SK-N-SH (cell line): ENCODE measurements at regions not wholly inside any gene's neighbourhood (a gene's known extent, or its start where the extent isn't known, plus 50 kb on each side); places are given as distances from the start of the nearest gene placed in this dataset.

Experiments used
- CTCF ChIA-PET: fragments of 300-600, 350-600 bp; formaldehyde crosslinking; extraction: SDS; loops from one replicate; lab custom pipeline; 2021; lab: Yijun Ruan, JAX
- POLR2A ChIA-PET: fragments of 350-600 bp; sonication (Branson Sonifier 250); formaldehyde crosslinking; extraction: SDS; loops from one replicate; lab custom pipeline; 2020; ENCODE audit warnings: antibody characterized with exemption, inconsistent platforms; lab: Yijun Ruan, JAX
- DNase-seq: peaks from one replicate; pipeline ENCODE4 v3.0.0; 2012
- H2AFZ ChIP-seq: fragments of 200-600 bp; sonication (generic); 2 replicates; pipeline ENCODE4 v1.8.1; 2016; ENCODE audit warnings: antibody characterized with exemption, mild to moderate bottlenecking, low read depth
- H3F3A ChIP-seq: fragments of 200-600 bp; sonication (generic); replicated peaks from 2 replicates; pipeline ENCODE3; 2016; ENCODE audit warnings: antibody characterized with exemption, mild to moderate bottlenecking; ENCODE audit not compliant: insufficient read depth
- H3K27ac ChIP-seq, 2 experiments: fragments of 200-500 bp in 1 of 2; fragments of 200-600 bp in 1 of 2; sonication (Bioruptor generic) in 1 of 2; sonication (generic), shearing (Covaris generic) in 1 of 2; 2 replicates each; pipeline versions ENCODE4 v1.5.1 to v1.6.1; 2014 to 2016; ENCODE audit warnings: low read depth in 2 of 2, inconsistent platforms in 1 of 2, low read length in 1 of 2, mild to moderate bottlenecking in 1 of 2, mixed read lengths in 1 of 2
- H3K27me3 ChIP-seq: fragments of 200-600 bp; sonication (generic), shearing (Covaris generic); 2 replicates; pipeline ENCODE4 v1.6.1; 2016; ENCODE audit warnings: mixed run types; ENCODE audit not compliant: insufficient read depth
- H3K36me3 ChIP-seq, 2 experiments: fragments of 200-500 bp in 1 of 2; fragments of 200-600 bp in 1 of 2; sonication (Bioruptor generic) in 1 of 2; sonication (generic) in 1 of 2; replicated peaks in 1 of 2; 2 replicates each; pipeline versions ENCODE3 to v1.5.1; 2014 to 2016; ENCODE audit warnings: low read length in 1 of 2, mild to moderate bottlenecking in 1 of 2; ENCODE audit not compliant: insufficient read depth in 2 of 2, control insufficient read depth in 1 of 2
- H3K4me1 ChIP-seq, 2 experiments: fragments of 200-500 bp in 1 of 2; fragments of 200-600 bp in 1 of 2; sonication (Bioruptor generic) in 1 of 2; sonication (generic), shearing (Covaris generic) in 1 of 2; 2 replicates each; pipeline versions ENCODE4 v1.5.1 to v1.6.1; 2014 to 2016; ENCODE audit warnings: low read depth in 1 of 2, low read length in 1 of 2, mixed run types in 1 of 2; ENCODE audit not compliant: insufficient read depth in 2 of 2, control insufficient read depth in 1 of 2
- H3K4me2 ChIP-seq: fragments of 200-600 bp; sonication (generic), shearing (Covaris generic); 2 replicates; pipeline ENCODE4 v1.6.1; 2017; ENCODE audit warnings: mixed run types
- H3K4me3 ChIP-seq, 2 experiments: fragments of 200-500 bp in 1 of 2; fragments of 200-600 bp in 1 of 2; sonication (Bioruptor generic) in 1 of 2; sonication (generic), shearing (Covaris generic) in 1 of 2; 2 replicates each; pipeline versions ENCODE4 v1.5.1 to v1.8.1; 2014 to 2016; ENCODE audit warnings: low read depth in 2 of 2, inconsistent platforms in 1 of 2, low read length in 1 of 2, mild to moderate bottlenecking in 1 of 2, mixed read lengths in 1 of 2, moderate library complexity in 1 of 2
- H3K79me2 ChIP-seq: fragments of 200-600 bp; sonication (generic); 2 replicates; pipeline ENCODE4 v1.8.1; 2017; ENCODE audit warnings: mild to moderate bottlenecking; ENCODE audit not compliant: insufficient read depth
- H3K9ac ChIP-seq: fragments of 200-600 bp; sonication (generic); 2 replicates; pipeline ENCODE4 v1.6.1; 2017; ENCODE audit warnings: mixed run types
- H3K9me2 ChIP-seq: fragments of 200-600 bp; sonication (generic); 2 replicates; pipeline ENCODE4 v1.6.1; 2017; ENCODE audit warnings: mixed run types
- H3K9me3 ChIP-seq: fragments of 200-600 bp; sonication (generic); 2 replicates; pipeline ENCODE4 v1.6.1; 2017; ENCODE audit warnings: mixed run types, mild to moderate bottlenecking, moderate library complexity
- H4K20me1 ChIP-seq: fragments of 200-600 bp; sonication (generic); 2 replicates; pipeline ENCODE4 v1.6.1; 2017; ENCODE audit warnings: mild to moderate bottlenecking, mixed run types; ENCODE audit not compliant: insufficient read depth
- CHD2 ChIP-seq: fragments of 150-350 bp; IDR thresholded peaks from 2 replicates; pipeline ENCODE4 v1.6.1; 2018; ENCODE audit warnings: low read length; ENCODE audit not compliant: partially characterized antibody
- ELF1 ChIP-seq: IDR thresholded peaks from 2 replicates; pipeline ENCODE4 v1.4.0; 2012
- EP300 ChIP-seq, 2 experiments: IDR thresholded peaks; 2 replicates each; pipeline versions ENCODE4 v1.4.0 to v1.6.1; 2012; ENCODE audit warnings: borderline replicate concordance in 1 of 2, low read depth in 1 of 2, low read length in 1 of 2
- EZH2phosphoT487 ChIP-seq: fragments of 200-600 bp; sonication (generic); IDR thresholded peaks from 2 replicates; pipeline ENCODE4 v1.6.1; 2017; ENCODE audit warnings: low read depth, mixed run types, mild to moderate bottlenecking, antibody characterized with exemption, moderate library complexity, borderline replicate concordance
- FOSL2 ChIP-seq: IDR thresholded peaks from 2 replicates; pipeline ENCODE4 v1.4.0; 2012; ENCODE audit warnings: low read depth, mild to moderate bottlenecking, moderate library complexity, borderline replicate concordance
- FOXJ3 ChIP-seq: sonication (generic); formaldehyde crosslinking; IDR thresholded peaks from 2 replicates; pipeline ENCODE4 v1.5.1; 2020; ENCODE audit warnings: mild to moderate bottlenecking, missing genetic modification reagents
- FOXM1 ChIP-seq: IDR thresholded peaks from 2 replicates; pipeline ENCODE4 v1.4.0; 2012; ENCODE audit warnings: low read depth, mild to moderate bottlenecking
- JUND ChIP-seq: IDR thresholded peaks from 2 replicates; pipeline ENCODE4 v1.4.0; 2012
- MEF2A ChIP-seq: IDR thresholded peaks from 2 replicates; pipeline ENCODE4 v1.4.0; 2012; ENCODE audit warnings: low read depth, borderline replicate concordance
- MXI1 ChIP-seq: IDR thresholded peaks from 2 replicates; pipeline ENCODE4 v1.6.1; 2012; ENCODE audit warnings: mild to moderate bottlenecking, low read depth, low read length, improper control_type of control experiment
- NFIC ChIP-seq: IDR thresholded peaks from 2 replicates; pipeline ENCODE4 v1.4.0; 2012; ENCODE audit warnings: borderline replicate concordance
- RAD21 ChIP-seq: IDR thresholded peaks from 2 replicates; pipeline ENCODE4 v1.6.1; 2012; ENCODE audit warnings: mild to moderate bottlenecking, low read length
- SIN3A ChIP-seq: IDR thresholded peaks from 2 replicates; pipeline ENCODE4 v1.6.1; 2012; ENCODE audit warnings: low read depth, mild to moderate bottlenecking, low read length, moderate library complexity, borderline replicate concordance
- WGBS: methylation state at CpG from one replicate; pipeline ENCODE4 v1.1.6; 2017; ENCODE audit warnings: low lambda C conversion rate; 5-methylcytosine and 5-hydroxymethylcytosine counted together
- TF ChIP-seq, protein P1 (sequence below): fragments of 150-350 bp; IDR thresholded peaks from 2 replicates; pipeline ENCODE4 v1.6.1; 2017; ENCODE audit warnings: antibody characterized with exemption, low read length, low read depth, borderline replicate concordance
- TF ChIP-seq, protein P2 (sequence below): IDR thresholded peaks from 2 replicates; pipeline ENCODE4 v1.6.1; 2012; ENCODE audit warnings: mild to moderate bottlenecking, low read depth, low read length, moderate library complexity
- TF ChIP-seq, protein P3 (sequence below): fragments of 150-350 bp; IDR thresholded peaks from 2 replicates; pipeline ENCODE4 v1.6.1; 2016; ENCODE audit warnings: mild to moderate bottlenecking, low read depth, low read length
- TF ChIP-seq, protein P4 (sequence below): IDR thresholded peaks from 2 replicates; pipeline ENCODE4 v1.4.0; 2012; ENCODE audit warnings: low read depth, borderline replicate concordance

DNA sequence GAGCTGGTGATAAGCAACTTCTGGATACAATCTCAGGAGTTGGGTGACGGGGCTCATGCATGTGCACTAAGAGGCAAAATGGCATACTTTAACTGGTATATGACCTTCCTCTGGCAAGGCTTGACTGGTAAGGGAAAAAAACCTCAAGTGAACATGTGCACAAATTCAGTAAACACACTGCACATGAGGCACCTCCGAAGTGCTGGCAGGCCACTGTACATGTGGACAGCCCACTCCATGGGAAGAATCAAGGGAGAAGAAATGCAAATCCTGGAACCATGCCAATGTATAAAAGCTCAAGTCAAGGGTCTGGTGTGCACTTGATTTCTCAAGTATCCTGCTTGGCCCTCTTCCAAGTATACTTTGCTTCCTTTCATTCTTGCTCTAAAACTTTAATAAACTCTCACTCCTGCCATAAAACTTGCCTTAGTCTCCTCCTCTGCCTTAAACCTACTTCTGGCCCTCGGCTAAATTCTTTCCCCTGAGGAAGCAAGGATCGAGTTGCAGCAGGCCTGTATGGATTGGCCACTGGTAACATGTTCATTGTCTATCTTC is 167.2 kb downstream of the RAMP3 start:
- H3K4me1 ChIP-seq = no peaks in the 10 kb centered on the region
- H3K27ac ChIP-seq = no peak overlapping the region
- H3K9me2 ChIP-seq = no peaks in the 10 kb centered on the region
- no peak overlapping the region for H2AFZ ChIP-seq
- ChIA-PET CTCF (no interaction called here), POLR2A (no interaction called here)
- H3K9me3 ChIP-seq = 0 out of 2 replicates have a peak, but pooled peaks cover 5% of the 10 kb centered on the region
- H4K20me1 ChIP-seq = no peaks in the 10 kb centered on the region
- H3K4me2 ChIP-seq = no peak overlapping the region
- H3K4me3 ChIP-seq = no peak overlapping the region
- no peaks in the 10 kb centered on the region for H3K36me3 ChIP-seq
- no peaks in the 10 kb centered on the region for H3K79me2 ChIP-seq
- no peak overlapping the region for H3K9ac ChIP-seq
- no peaks in the 10 kb centered on the region for H3F3A ChIP-seq
- TF ChIP-seq, protein P1, sequence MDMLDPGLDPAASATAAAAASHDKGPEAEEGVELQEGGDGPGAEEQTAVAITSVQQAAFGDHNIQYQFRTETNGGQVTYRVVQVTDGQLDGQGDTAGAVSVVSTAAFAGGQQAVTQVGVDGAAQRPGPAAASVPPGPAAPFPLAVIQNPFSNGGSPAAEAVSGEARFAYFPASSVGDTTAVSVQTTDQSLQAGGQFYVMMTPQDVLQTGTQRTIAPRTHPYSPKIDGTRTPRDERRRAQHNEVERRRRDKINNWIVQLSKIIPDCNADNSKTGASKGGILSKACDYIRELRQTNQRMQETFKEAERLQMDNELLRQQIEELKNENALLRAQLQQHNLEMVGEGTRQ = no peak
- TF ChIP-seq FOSL2 = no peak
- no peaks in the 10 kb centered on the region for H3K27me3 ChIP-seq
- DNase-seq = no peak
- WGBS = 26% methylated on average over 4 of the region's 4 CpGs

DNA sequence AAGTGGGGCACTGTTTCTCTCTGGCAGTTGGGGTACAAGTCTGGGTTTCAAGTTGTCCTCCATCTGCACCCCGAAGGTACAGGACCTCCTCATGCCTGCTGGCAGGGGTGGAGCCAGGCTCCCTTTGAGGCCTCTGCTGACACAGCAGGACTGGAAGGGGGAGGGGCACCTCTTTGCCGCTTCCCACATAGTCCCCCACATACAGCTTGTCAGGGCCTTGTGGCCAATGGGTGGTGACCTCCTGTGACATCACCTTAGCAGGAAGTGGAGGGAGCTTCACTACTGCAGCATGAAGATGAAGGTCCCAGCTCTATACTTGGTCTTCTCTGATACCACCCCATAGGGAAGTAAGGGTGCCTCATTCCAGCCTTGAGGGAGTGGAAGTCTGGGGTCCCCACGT is 167.8 kb downstream of the RAMP3 start:
- no peaks in the 10 kb centered on the region for H3K79me2 ChIP-seq

More for the DNA sequence above, 167.8 kb downstream of the RAMP3 start:
- ChIA-PET POLR2A (no interaction called here), CTCF (no interaction called here)
- Histone ChIP-seq H3K27me3 (no peaks in the 10 kb centered on the region), H3K9me3 (0 out of 2 replicates have a peak, but pooled peaks cover 5% of the 10 kb centered on the region), H3K4me3 (no peak overlapping the region), H3K4me2 (no peak overlapping the region), H3K36me3 (no peaks in the 10 kb centered on the region), H3K9me2 (no peaks in the 10 kb centered on the region), H3K9ac (no peak overlapping the region), H3F3A (no peaks in the 10 kb centered on the region), H3K27ac (no peak overlapping the region), H3K4me1 (no peaks in the 10 kb centered on the region), H2AFZ (no peak overlapping the region), H4K20me1 (no peaks in the 10 kb centered on the region)
- no peak for DNase-seq
- TF ChIP-seq EZH2phosphoT487 (no peak), SIN3A (no peak), RAD21 (no peak), MEF2A (no peak), JUND (no peak), CHD2 (no peak), MXI1 (no peak), FOXM1 (no peak), NFIC (no peak), ELF1 (no peak), EP300 (IDR thresholded peaks at IDR 0.05; ENCODE audit: borderline replicate concordance in 1 of 2, low read depth in 1 of 2, low read length in 1 of 2) (no peak), FOXJ3 (CRISPR knock-in tag) (no peak)
- TF ChIP-seq, protein P2, sequence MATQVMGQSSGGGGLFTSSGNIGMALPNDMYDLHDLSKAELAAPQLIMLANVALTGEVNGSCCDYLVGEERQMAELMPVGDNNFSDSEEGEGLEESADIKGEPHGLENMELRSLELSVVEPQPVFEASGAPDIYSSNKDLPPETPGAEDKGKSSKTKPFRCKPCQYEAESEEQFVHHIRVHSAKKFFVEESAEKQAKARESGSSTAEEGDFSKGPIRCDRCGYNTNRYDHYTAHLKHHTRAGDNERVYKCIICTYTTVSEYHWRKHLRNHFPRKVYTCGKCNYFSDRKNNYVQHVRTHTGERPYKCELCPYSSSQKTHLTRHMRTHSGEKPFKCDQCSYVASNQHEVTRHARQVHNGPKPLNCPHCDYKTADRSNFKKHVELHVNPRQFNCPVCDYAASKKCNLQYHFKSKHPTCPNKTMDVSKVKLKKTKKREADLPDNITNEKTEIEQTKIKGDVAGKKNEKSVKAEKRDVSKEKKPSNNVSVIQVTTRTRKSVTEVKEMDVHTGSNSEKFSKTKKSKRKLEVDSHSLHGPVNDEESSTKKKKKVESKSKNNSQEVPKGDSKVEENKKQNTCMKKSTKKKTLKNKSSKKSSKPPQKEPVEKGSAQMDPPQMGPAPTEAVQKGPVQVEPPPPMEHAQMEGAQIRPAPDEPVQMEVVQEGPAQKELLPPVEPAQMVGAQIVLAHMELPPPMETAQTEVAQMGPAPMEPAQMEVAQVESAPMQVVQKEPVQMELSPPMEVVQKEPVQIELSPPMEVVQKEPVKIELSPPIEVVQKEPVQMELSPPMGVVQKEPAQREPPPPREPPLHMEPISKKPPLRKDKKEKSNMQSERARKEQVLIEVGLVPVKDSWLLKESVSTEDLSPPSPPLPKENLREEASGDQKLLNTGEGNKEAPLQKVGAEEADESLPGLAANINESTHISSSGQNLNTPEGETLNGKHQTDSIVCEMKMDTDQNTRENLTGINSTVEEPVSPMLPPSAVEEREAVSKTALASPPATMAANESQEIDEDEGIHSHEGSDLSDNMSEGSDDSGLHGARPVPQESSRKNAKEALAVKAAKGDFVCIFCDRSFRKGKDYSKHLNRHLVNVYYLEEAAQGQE = no peak
- TF ChIP-seq, protein P3, sequence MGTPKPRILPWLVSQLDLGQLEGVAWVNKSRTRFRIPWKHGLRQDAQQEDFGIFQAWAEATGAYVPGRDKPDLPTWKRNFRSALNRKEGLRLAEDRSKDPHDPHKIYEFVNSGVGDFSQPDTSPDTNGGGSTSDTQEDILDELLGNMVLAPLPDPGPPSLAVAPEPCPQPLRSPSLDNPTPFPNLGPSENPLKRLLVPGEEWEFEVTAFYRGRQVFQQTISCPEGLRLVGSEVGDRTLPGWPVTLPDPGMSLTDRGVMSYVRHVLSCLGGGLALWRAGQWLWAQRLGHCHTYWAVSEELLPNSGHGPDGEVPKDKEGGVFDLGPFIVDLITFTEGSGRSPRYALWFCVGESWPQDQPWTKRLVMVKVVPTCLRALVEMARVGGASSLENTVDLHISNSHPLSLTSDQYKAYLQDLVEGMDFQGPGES = no peak
- TF ChIP-seq, protein P4, sequence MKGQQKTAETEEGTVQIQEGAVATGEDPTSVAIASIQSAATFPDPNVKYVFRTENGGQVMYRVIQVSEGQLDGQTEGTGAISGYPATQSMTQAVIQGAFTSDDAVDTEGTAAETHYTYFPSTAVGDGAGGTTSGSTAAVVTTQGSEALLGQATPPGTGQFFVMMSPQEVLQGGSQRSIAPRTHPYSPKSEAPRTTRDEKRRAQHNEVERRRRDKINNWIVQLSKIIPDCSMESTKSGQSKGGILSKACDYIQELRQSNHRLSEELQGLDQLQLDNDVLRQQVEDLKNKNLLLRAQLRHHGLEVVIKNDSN = no peak
- TF ChIP-seq, protein P1 = no peak
- WGBS = 19% methylated on average over 3 of the region's 3 CpGs
